Fibroblast of skin of abdomen (primary cell): ENCODE measurements at regions not wholly inside any gene's neighbourhood (a gene's known extent, or its start where the extent isn't known, plus 50 kb on each side); places are given as distances from the start of the nearest gene placed in this dataset.
"Not testable (repeated sequence)": the region's sequence is repeated elsewhere in the genome, so short reads cannot be mapped to it uniquely, and the experiment has no call there.

Experiments
- DNase-seq: peaks from one replicate; pipeline ENCODE4 v3.0.0-alpha.2; 2013

GRCh38 chr12:128015276-128015675 lies 251.7 kb upstream of the TMEM132C start:
- DNase-seq, result no peak

- peak; percentile 18 for DNase-seq
Measured at GRCh38 chr12:128018067-128018466, 248.9 kb upstream of the TMEM132C start.

GRCh38 chr12:128019996-128020544 lies 246.9 kb upstream of the TMEM132C start:
- DNase-seq, result no peak

- no peak for DNase-seq
Measured at GRCh38 chr12:128021561-128021960, 245.4 kb upstream of the TMEM132C start.

- peak; percentile 5 for DNase-seq
Measured at GRCh38 chr12:128025589-128026245, 241.3 kb upstream of the TMEM132C start.

- DNase-seq, result no peak
Measured at GRCh38 chr12:128026696-128027574, 240.0 kb upstream of the TMEM132C start.

- no peak for DNase-seq
Measured at GRCh38 chr12:128033473-128033872, 233.5 kb upstream of the TMEM132C start.

- DNase-seq, result no peak
Measured at GRCh38 chr12:128040971-128041370, 226.0 kb upstream of the TMEM132C start.

- not testable (repeated sequence) for DNase-seq
Measured at GRCh38 chr12:128042283-128042682, 224.7 kb upstream of the TMEM132C start.

- DNase-seq, result no peak
Measured at GRCh38 chr12:128042825-128043224, 224.1 kb upstream of the TMEM132C start.

GRCh38 chr12:128043317-128043716 lies 223.7 kb upstream of the TMEM132C start:
- DNase-seq, result no peak

GRCh38 chr12:128047266-128048060 lies 219.5 kb upstream of the TMEM132C start:
- DNase-seq, result no peak

- peak; percentile 56 for DNase-seq
Measured at GRCh38 chr12:128052331-128052730, 214.6 kb upstream of the TMEM132C start.

- no peak for DNase-seq
Measured at GRCh38 chr12:128052777-128053176, 214.2 kb upstream of the TMEM132C start.

GRCh38 chr12:128055567-128055966 lies 211.4 kb upstream of the TMEM132C start:
- no peak for DNase-seq

- DNase-seq, result no peak
Measured at GRCh38 chr12:128056136-128056801, 210.7 kb upstream of the TMEM132C start.

- no peak for DNase-seq
Measured at GRCh38 chr12:128057586-128057985, 209.4 kb upstream of the TMEM132C start.

- no peak for DNase-seq
Measured at GRCh38 chr12:128059621-128060370, 207.2 kb upstream of the TMEM132C start.

GRCh38 chr12:128068211-128068610 lies 198.8 kb upstream of the TMEM132C start:
- DNase-seq, result no peak

- peak; percentile 77 for DNase-seq
Measured at GRCh38 chr12:128069359-128069997, 197.5 kb upstream of the TMEM132C start.

- no peak for DNase-seq
Measured at GRCh38 chr12:128073937-128074336, 193.0 kb upstream of the TMEM132C start.
